Prostate gland (tissue), 2 donors: ENCODE measurements at regions not wholly inside any gene's neighbourhood (a gene's known extent, or its start where the extent isn't known, plus 50 kb on each side); places are given as distances from the start of the nearest gene placed in this dataset.
A peak's percentile ranks its signal among the peaks of the same experiment; 100 is the strongest.

Experiments used
- DNase-seq: peaks from one replicate; pipeline ENCODE4 v3.0.0-alpha.2; 2019; ENCODE audit warnings: low spot score
- H3K27ac ChIP-seq, 2 donors: fragments of 200-600 bp; sonication (generic); 2 replicates each; pipeline ENCODE4 v1.5.1; 2017 to 2019
- H3K27me3 ChIP-seq: fragments of 200-600 bp; sonication (generic); replicated peaks from 2 replicates; pipeline ENCODE4 v1.5.1; 2019; ENCODE audit not compliant: insufficient read depth
- H3K36me3 ChIP-seq, 2 donors: fragments of 200-600 bp; sonication (generic); 1 replicate in 1 of 2; 2 replicates in 1 of 2; pipeline versions ENCODE4 v1.5.1 to v1.8.1; 2017 to 2019
- H3K4me1 ChIP-seq: fragments of 200-600 bp; sonication (generic); replicated peaks from 2 replicates; pipeline ENCODE4 v1.5.1; 2019
- H3K4me3 ChIP-seq, 2 donors: fragments of 200-600 bp; sonication (generic); 2 replicates each; pipeline ENCODE4 v1.5.1; 2017 to 2019
- H3K9me3 ChIP-seq: fragments of 200-600 bp; sonication (generic); 2 replicates; pipeline ENCODE4 v1.5.1; 2017
- POLR2A ChIP-seq: fragments of 450-650 bp; IDR thresholded peaks from one replicate; pipeline ENCODE4 v1.6.1; 2016; ENCODE audit warnings: antibody characterized with exemption, mild to moderate bottlenecking
- POLR2AphosphoS5 ChIP-seq: sonication (generic); formaldehyde crosslinking; IDR thresholded peaks from one replicate; pipeline ENCODE4 v1.6.1; 2017; ENCODE audit warnings: antibody characterized with exemption
- WGBS: methylation state at CpG from one replicate; pipeline ENCODE4 v1.1.5; 2018; 5-methylcytosine and 5-hydroxymethylcytosine counted together
- intact Hi-C: fragments of 100-400 bp; cut with DNase I; formaldehyde crosslinking; loops from one replicate; pipeline ENCODE4 v1.14.2; 2022
- TF ChIP-seq, protein P1 (sequence below), 4 experiments: fragments of 200-600 bp in 2 of 4; fragments of 450-650 bp in 2 of 4; sonication (generic) in 2 of 4; IDR thresholded peaks; 1 replicate in 3 of 4; 2 replicates in 1 of 4; pipeline ENCODE4 v1.5.1; 2016 to 2019; ENCODE audit warnings: antibody characterized with exemption in 4 of 4, mild to moderate bottlenecking in 2 of 4, moderate library complexity in 2 of 4

DNA sequence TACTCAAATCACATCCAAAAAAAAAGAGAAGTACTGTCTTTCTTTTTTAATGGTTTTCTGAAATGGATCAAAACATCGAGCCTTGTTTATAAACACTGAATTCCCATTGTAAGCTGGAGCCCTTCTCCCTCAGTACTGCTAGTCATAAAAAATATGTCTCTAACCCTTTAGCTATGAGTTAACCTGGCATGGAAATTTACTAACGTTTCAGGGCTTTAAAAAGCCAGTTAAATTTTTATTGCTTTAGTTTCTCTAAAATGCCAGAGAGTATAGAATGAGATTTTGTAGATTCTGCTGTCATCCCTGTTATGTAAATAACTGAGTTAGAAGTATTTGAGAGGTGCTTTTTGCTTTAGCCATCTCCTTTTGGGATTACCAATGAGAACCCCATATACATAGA, 528.3 kb downstream of the EFNB2 start:
- Histone ChIP-seq H3K9me3 (no peaks in the 10 kb centered on the region), H3K27ac (no peak overlapping the region), H3K36me3 (no peaks in the 10 kb centered on the region), H3K4me3 (no peak overlapping the region), H3K4me1 (no peaks in the 10 kb centered on the region), H3K27me3 (no peaks in the 10 kb centered on the region)
- DNase-seq, result no peak
- TF ChIP-seq POLR2A (no peak), POLR2AphosphoS5 (no peak)
- TF ChIP-seq, protein P1, sequence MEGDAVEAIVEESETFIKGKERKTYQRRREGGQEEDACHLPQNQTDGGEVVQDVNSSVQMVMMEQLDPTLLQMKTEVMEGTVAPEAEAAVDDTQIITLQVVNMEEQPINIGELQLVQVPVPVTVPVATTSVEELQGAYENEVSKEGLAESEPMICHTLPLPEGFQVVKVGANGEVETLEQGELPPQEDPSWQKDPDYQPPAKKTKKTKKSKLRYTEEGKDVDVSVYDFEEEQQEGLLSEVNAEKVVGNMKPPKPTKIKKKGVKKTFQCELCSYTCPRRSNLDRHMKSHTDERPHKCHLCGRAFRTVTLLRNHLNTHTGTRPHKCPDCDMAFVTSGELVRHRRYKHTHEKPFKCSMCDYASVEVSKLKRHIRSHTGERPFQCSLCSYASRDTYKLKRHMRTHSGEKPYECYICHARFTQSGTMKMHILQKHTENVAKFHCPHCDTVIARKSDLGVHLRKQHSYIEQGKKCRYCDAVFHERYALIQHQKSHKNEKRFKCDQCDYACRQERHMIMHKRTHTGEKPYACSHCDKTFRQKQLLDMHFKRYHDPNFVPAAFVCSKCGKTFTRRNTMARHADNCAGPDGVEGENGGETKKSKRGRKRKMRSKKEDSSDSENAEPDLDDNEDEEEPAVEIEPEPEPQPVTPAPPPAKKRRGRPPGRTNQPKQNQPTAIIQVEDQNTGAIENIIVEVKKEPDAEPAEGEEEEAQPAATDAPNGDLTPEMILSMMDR (IDR thresholded peaks at IDR 0.05), result no peak
- intact Hi-C loops, result no loop called here
- 17% methylated on average over 2 of the region's 2 CpGs for WGBS

DNA sequence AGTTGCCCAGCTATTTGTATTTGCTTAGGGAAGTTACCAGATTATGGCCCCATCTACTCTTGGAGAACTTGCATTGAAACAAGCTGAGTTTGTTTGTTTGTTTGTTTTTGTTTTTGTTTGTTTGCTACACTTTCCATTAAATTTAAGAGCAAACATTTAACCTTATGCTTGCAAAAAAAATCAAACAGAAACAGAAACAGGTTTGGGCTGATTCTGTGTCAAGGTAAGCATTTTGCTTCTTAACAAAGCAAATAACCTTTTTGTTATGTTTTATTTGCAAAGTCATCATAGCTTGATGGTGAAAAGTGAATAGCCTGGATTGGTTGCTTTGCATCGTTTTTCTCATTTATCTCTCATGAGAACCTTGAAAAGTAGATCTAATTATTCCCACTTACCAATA, 531.8 kb downstream of the EFNB2 start:
- intact Hi-C loops, result no loop called here
- DNase-seq, result no peak
- no peak overlapping the region for H3K4me3 ChIP-seq
- no peaks in the 10 kb centered on the region for H3K9me3 ChIP-seq
- H3K4me1 ChIP-seq, result no peaks in the 10 kb centered on the region
- no peaks in the 10 kb centered on the region for H3K27me3 ChIP-seq
- H3K27ac ChIP-seq, result no peak overlapping the region
- WGBS, result 47% methylated on average over 1 of the region's 1 CpG
- H3K36me3 ChIP-seq, result no peaks in the 10 kb centered on the region
- TF ChIP-seq, protein P1 (IDR thresholded peaks at IDR 0.05), result no peak
- TF ChIP-seq POLR2A (no peak), POLR2AphosphoS5 (peak; percentile 50)

DNA sequence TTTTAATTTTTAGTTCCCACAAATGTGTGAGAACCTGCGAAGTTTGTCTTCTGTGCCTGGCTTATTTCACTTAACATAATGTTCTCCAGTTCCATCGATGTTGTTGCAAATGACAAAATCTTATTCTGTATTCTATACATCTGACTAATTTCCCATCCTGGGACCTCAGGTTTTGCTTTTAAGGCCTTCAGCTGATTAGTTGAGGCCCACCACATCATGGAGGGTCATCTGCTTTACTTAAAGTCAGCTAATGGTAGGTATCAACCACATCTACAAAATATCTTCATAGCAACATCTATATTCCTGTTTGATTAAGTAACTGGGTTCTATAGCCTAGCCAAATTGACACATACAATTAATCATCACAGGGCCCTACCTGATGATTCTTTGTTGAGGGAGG, 534.0 kb downstream of the EFNB2 start:
- Histone ChIP-seq H3K27ac (no peak overlapping the region), H3K27me3 (no peaks in the 10 kb centered on the region), H3K36me3 (no peaks in the 10 kb centered on the region), H3K9me3 (no peaks in the 10 kb centered on the region), H3K4me3 (no peak overlapping the region), H3K4me1 (no peaks in the 10 kb centered on the region)
- 48% methylated on average over 2 of the region's 2 CpGs for WGBS
- intact Hi-C loops, result no loop called here
- TF ChIP-seq, protein P1 (IDR thresholded peaks at IDR 0.05), result no peak
- TF ChIP-seq POLR2AphosphoS5 (no peak), POLR2A (no peak)
- no peak for DNase-seq

DNA sequence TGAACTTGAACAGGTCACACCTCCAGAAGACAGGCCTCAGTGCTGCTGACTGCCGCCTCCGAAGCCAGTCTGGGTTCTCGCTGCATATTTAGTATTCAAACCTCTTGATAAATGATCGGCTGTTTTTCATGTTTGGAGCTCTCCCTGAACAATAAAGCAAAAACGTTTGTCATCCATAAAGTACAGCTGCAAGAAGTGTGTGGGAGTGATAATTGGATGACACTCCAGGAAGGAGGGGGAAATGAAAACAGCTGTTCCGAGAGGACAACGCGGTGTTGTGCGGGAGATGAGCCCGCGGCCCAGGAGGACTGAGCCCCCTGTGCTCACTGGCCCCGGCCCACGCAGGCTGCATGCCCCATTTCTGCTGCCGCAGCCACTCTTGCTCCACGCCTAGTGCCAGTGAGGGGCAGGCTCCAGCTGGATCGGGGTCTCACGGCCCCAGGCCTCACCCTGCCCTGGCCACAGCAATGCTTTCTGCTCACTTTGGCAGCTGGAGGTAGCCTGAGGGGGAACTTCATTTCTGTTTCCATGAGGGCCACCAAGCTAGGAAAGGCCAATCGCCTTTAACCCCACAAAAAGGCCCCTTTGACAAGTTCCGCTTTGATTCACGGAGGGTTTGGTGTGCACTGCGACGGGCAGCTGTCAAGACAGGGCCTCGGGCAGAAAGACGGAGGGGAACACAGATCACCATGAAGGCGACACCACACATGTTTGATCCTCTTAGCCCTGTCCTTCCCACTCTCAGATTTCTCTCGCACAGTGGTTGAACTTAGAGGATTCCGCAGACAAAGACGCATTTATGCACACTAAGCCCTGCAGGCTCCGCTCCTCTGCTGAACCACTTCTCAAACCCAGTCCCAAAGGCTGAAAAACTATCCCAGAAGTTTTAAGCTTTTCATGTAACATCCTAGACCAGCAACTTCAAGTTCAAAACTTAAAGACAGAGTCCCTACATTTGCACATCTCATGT, 537.6 kb downstream of the EFNB2 start:
- H3K4me1 ChIP-seq, result no peaks in the 10 kb centered on the region
- intact Hi-C loops, result no loop called here
- H3K36me3 ChIP-seq, result no peaks in the 10 kb centered on the region
- no peaks in the 10 kb centered on the region for H3K27me3 ChIP-seq
- no peak overlapping the region for H3K27ac ChIP-seq
- no peaks in the 10 kb centered on the region for H3K9me3 ChIP-seq
- TF ChIP-seq POLR2AphosphoS5 (no peak), POLR2A (no peak)
- TF ChIP-seq, protein P1 (IDR thresholded peaks at IDR 0.05), result no peak
- no peak for DNase-seq
- H3K4me3 ChIP-seq, result no peak overlapping the region
- 77% methylated on average over 27 of the region's 29 CpGs for WGBS
